T-helper 17 cell (primary cell): ENCODE measurements at regions not wholly inside any gene's neighbourhood (a gene's known extent, or its start where the extent isn't known, plus 50 kb on each side); places are given as distances from the start of the nearest gene placed in this dataset.

Experiments
- ATAC-seq: fragments of 150-1000 bp; cut with Tn5 transposase; 2 replicates; pipeline ENCODE4 v1.10.0; 2021; ENCODE audit warnings: mild to moderate bottlenecking, moderate library complexity
- DNase-seq, 3 donors: peaks; one replicate each; pipeline versions ENCODE4 v3.0.0 to v3.0.0-alpha.2; 2020 to 2021
- H3K9me3 ChIP-seq: one replicate; pipeline ENCODE4 v1.7.0; 2013; ENCODE audit warnings: low read length, mild to moderate bottlenecking; ENCODE audit not compliant: control insufficient read depth, poor library complexity, severe bottlenecking
- H3K27ac Mint-ChIP-seq: one replicate; pipeline ENCODE4 v1.8.0; 2022; ENCODE audit warnings: mild to moderate bottlenecking, moderate library complexity, mixed read lengths
- H3K27me3 Mint-ChIP-seq: one replicate; pipeline ENCODE4 v1.8.0; 2022; ENCODE audit warnings: mixed read lengths
- H3K36me3 Mint-ChIP-seq: one replicate; pipeline ENCODE4 v1.8.0; 2022; ENCODE audit warnings: low read depth, mixed read lengths
- H3K4me1 Mint-ChIP-seq: one replicate; pipeline ENCODE4 v1.8.0; 2022; ENCODE audit warnings: mild to moderate bottlenecking, mixed read lengths
- H3K4me3 Mint-ChIP-seq: one replicate; pipeline ENCODE4 v1.8.0; 2022; ENCODE audit warnings: mild to moderate bottlenecking, moderate library complexity, mixed read lengths

DNA sequence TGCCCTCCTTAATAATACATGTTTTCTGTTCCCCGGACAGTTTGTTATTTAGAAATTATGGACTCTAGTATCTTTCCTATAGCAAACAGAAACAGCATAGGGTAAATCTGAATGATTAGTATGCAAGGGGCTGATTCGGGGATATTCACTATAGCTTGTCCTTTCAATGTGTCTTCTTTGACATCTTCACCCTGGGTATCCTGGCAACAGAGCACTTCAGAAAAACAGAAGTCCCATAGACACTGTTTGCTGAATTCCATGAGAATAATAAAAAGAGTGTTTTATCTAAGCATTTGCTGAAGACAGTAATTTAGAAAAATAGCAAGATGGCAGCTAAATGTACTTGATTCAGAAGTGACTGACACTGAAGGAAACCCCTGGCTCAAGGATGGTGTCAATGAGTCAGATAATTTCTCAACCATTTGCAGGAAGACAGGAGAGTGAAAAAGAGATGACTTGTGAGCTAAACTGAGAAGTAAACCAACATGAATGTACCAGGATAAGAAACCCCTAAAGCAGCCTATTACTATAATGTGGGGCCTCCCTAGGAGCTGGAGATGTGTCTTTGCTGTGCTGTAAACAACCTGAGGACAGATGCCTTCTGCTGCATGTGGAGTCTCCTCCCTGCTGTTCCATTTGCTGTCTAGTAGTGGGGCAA is 246.2 kb downstream of the MAN2A1 start:
- DNase-seq (no peak), ATAC-seq (no peak)
- no peaks in the 10 kb centered on the region for H3K9me3 ChIP-seq
- Mint-ChIP-seq H3K27me3 (peaks cover 19% of the 10 kb centered on the region), H3K4me3 (no peak overlapping the region), H3K27ac (no peak overlapping the region), H3K4me1 (peaks cover 8% of the 10 kb centered on the region), H3K36me3 (no peaks in the 10 kb centered on the region)

- no peak overlapping the region for H3K4me3 Mint-ChIP-seq
- no peak for ATAC-seq
Observed at GRCh38 chr5:109936996-109937395, 247.3 kb downstream of the MAN2A1 start.

DNA sequence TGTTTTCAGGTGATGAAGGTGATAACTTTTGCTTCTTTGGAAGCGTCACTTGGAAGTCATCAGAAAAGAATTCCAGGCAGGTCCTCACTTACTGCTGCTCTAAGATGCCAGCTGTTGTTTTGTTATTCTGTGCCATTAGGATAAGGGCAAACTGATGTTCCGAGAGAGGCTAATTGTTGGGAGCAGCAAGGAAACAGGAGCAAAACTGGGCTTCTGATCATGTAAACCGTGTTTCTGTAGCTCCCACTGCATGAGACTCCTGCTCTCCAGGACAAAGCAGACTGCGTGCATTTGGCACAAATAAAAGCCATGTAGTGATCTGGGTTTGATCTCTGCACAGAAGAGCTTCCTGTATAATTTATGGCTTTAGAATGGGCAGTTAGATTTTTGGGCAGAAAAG is 248.2 kb downstream of the MAN2A1 start:
- Mint-ChIP-seq H3K36me3 (peaks cover 2% of the 10 kb centered on the region), H3K4me3 (no peak overlapping the region), H3K27ac (no peak overlapping the region), H3K4me1 (peaks cover 8% of the 10 kb centered on the region), H3K27me3 (peaks cover 19% of the 10 kb centered on the region)
- H3K9me3 ChIP-seq, result no peaks in the 10 kb centered on the region
- ATAC-seq (no peak), DNase-seq (no peak)

More at GRCh38 chr5:109936996-109937395, 247.3 kb downstream of the MAN2A1 start:
- DNase-seq, result no peak
- H3K4me1 Mint-ChIP-seq, result peaks cover 8% of the 10 kb centered on the region
- H3K9me3 ChIP-seq, result no peaks in the 10 kb centered on the region
- H3K36me3 Mint-ChIP-seq, result peaks cover 2% of the 10 kb centered on the region
- no peak overlapping the region for H3K27ac Mint-ChIP-seq
- peaks cover 19% of the 10 kb centered on the region for H3K27me3 Mint-ChIP-seq

GRCh38 chr5:109938453-109938852 is 248.7 kb downstream of the MAN2A1 start:
- no peak for DNase-seq
- ATAC-seq, result no peak
- H3K36me3 Mint-ChIP-seq, result peaks cover 2% of the 10 kb centered on the region
- H3K27me3 Mint-ChIP-seq, result peaks cover 19% of the 10 kb centered on the region
- H3K27ac Mint-ChIP-seq, result no peak overlapping the region
- H3K4me1 Mint-ChIP-seq, result peaks cover 8% of the 10 kb centered on the region
- no peak overlapping the region for H3K4me3 Mint-ChIP-seq
- no peaks in the 10 kb centered on the region for H3K9me3 ChIP-seq

GRCh38 chr5:109939116-109939682 is 249.5 kb downstream of the MAN2A1 start:
- Mint-ChIP-seq H3K36me3 (peaks cover 2% of the 10 kb centered on the region), H3K4me1 (peaks cover 8% of the 10 kb centered on the region), H3K27me3 (peaks cover 23% of the 10 kb centered on the region), H3K27ac (no peak overlapping the region), H3K4me3 (no peak overlapping the region)
- no peak for ATAC-seq
- no peak for DNase-seq
- H3K9me3 ChIP-seq, result no peaks in the 10 kb centered on the region

DNA sequence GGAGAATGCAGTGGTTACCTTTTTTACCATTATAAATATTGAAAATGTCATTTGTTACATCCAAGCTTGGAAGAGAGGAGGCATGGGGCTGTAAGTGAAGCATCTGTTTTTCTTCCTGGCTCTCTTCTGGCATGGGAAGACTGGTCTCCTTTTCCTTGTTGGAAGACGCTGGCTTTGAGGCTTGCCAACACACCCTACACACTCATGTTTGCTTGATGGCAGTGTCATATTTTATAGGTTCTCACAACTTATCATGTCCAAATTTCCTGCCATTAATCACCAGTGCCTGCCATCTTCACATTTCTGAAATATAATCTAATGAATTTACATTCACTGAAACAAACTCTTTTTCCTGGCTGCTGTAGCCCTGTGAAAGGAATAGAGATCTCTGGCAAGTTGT is 252.9 kb downstream of the MAN2A1 start:
- no peak overlapping the region for H3K4me3 Mint-ChIP-seq
- ATAC-seq (no peak), DNase-seq (no peak)
- no peaks in the 10 kb centered on the region for H3K9me3 ChIP-seq
- H3K27ac Mint-ChIP-seq, result no peak overlapping the region
- H3K36me3 Mint-ChIP-seq, result peaks cover 2% of the 10 kb centered on the region
- H3K4me1 Mint-ChIP-seq, result peaks cover 7% of the 10 kb centered on the region
- H3K27me3 Mint-ChIP-seq, result peaks cover 35% of the 10 kb centered on the region

- H3K27ac Mint-ChIP-seq, result no peak overlapping the region
- ATAC-seq, result no peak
Observed at GRCh38 chr5:109943701-109944235, 254.0 kb downstream of the MAN2A1 start.

GRCh38 chr5:109944461-109944860 is 254.7 kb downstream of the MAN2A1 start:
- Mint-ChIP-seq H3K27me3 (peaks cover 28% of the 10 kb centered on the region), H3K36me3 (peaks cover 2% of the 10 kb centered on the region), H3K27ac (no peak overlapping the region), H3K4me1 (peaks cover 7% of the 10 kb centered on the region), H3K4me3 (no peak overlapping the region)
- no peaks in the 10 kb centered on the region for H3K9me3 ChIP-seq
- DNase-seq, result no peak
- no peak for ATAC-seq

More at GRCh38 chr5:109943701-109944235, 254.0 kb downstream of the MAN2A1 start:
- Mint-ChIP-seq H3K4me3 (no peak overlapping the region), H3K4me1 (peaks cover 7% of the 10 kb centered on the region), H3K27me3 (peaks cover 28% of the 10 kb centered on the region), H3K36me3 (peaks cover 2% of the 10 kb centered on the region)
- H3K9me3 ChIP-seq, result no peaks in the 10 kb centered on the region
- DNase-seq, result no peak

- ATAC-seq (no peak), DNase-seq (no peak)
- Mint-ChIP-seq H3K27me3 (peaks cover 28% of the 10 kb centered on the region), H3K4me1 (peaks cover 7% of the 10 kb centered on the region), H3K27ac (peak overlapping the region; percentile 46), H3K4me3 (peak overlapping the region; percentile 41), H3K36me3 (peaks cover 2% of the 10 kb centered on the region)
- no peaks in the 10 kb centered on the region for H3K9me3 ChIP-seq
Observed at GRCh38 chr5:109945097-109945678, 255.5 kb downstream of the MAN2A1 start.

- H3K27ac Mint-ChIP-seq, result peak overlapping the region; percentile 46
- ATAC-seq (no peak), DNase-seq (no peak)
- H3K4me1 Mint-ChIP-seq, result peaks cover 7% of the 10 kb centered on the region
- H3K27me3 Mint-ChIP-seq, result peaks cover 28% of the 10 kb centered on the region
- H3K9me3 ChIP-seq, result no peaks in the 10 kb centered on the region
- no peak overlapping the region for H3K4me3 Mint-ChIP-seq
- H3K36me3 Mint-ChIP-seq, result peaks cover 2% of the 10 kb centered on the region
Observed at GRCh38 chr5:109945723-109946480, 256.2 kb downstream of the MAN2A1 start.

DNA sequence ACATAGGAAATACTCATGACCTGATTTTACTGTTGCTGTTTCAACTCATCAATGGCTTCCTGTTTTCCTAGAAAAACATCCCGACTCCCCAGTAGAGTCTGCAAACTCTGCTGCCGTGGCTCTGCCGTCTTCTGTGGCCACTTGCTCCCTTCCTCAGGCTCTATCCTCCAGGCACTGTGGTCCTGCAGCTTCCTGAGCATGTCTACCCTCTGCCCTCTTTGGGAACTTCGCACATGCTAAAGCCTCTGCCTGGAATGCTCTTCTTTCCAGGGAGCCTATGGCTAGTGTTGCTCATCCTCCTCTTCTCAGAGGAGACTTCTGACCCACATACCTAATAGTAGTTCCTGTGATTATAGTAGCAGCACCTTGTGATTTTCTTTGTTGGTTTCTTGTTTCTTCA is 256.9 kb downstream of the MAN2A1 start:
- H3K27ac Mint-ChIP-seq, result no peak overlapping the region
- peaks cover 28% of the 10 kb centered on the region for H3K27me3 Mint-ChIP-seq
- no peak for DNase-seq
- no peak for ATAC-seq
- H3K4me3 Mint-ChIP-seq, result no peak overlapping the region
- no peaks in the 10 kb centered on the region for H3K36me3 Mint-ChIP-seq
- H3K9me3 ChIP-seq, result no peaks in the 10 kb centered on the region
- peaks cover 7% of the 10 kb centered on the region for H3K4me1 Mint-ChIP-seq

GRCh38 chr5:109947667-109948066 is 257.9 kb downstream of the MAN2A1 start:
- Mint-ChIP-seq H3K36me3 (no peaks in the 10 kb centered on the region), H3K4me3 (no peak overlapping the region), H3K27ac (no peak overlapping the region), H3K4me1 (peaks cover 7% of the 10 kb centered on the region), H3K27me3 (peaks cover 28% of the 10 kb centered on the region)
- ATAC-seq (no peak), DNase-seq (no peak)
- no peaks in the 10 kb centered on the region for H3K9me3 ChIP-seq

- H3K9me3 ChIP-seq, result no peaks in the 10 kb centered on the region
- Mint-ChIP-seq H3K4me3 (no peak overlapping the region), H3K4me1 (no peaks in the 10 kb centered on the region), H3K27me3 (peaks cover 10% of the 10 kb centered on the region), H3K27ac (no peak overlapping the region), H3K36me3 (no peaks in the 10 kb centered on the region)
- DNase-seq (no peak), ATAC-seq (no peak)
Observed at GRCh38 chr5:109950634-109951033, 260.9 kb downstream of the MAN2A1 start.
